Breast epithelium (tissue), 3 donors: ENCODE measurements at regions not wholly inside any gene's neighbourhood (a gene's known extent, or its start where the extent isn't known, plus 50 kb on each side); places are given as distances from the start of the nearest gene placed in this dataset.

Experiments
- CTCF ChIP-seq, 3 donors: fragments of 450-650 bp; IDR thresholded peaks; one replicate each; pipeline ENCODE4 v1.5.1; 2016 to 2017; ENCODE audit warnings: antibody characterized with exemption in 3 of 3, mild to moderate bottlenecking in 3 of 3, moderate library complexity in 3 of 3
- POLR2A ChIP-seq: fragments of 450-650 bp; IDR thresholded peaks from one replicate; pipeline ENCODE4 v1.6.1; 2016; ENCODE audit warnings: antibody characterized with exemption, mild to moderate bottlenecking, moderate library complexity
- POLR2AphosphoS5 ChIP-seq, 3 donors: sonication (generic); formaldehyde crosslinking; IDR thresholded peaks; one replicate each; pipeline ENCODE4 v1.6.1; 2017; ENCODE audit warnings: antibody characterized with exemption in 3 of 3

- no peak for TF ChIP-seq CTCF (IDR thresholded peaks at IDR 0.05)
- no peak for TF ChIP-seq POLR2A
- no peak for TF ChIP-seq POLR2AphosphoS5 (IDR thresholded peaks at IDR 0.05)
These were observed 87.6 kb upstream of the COL21A1 start for GRCh38 chr6:56334937-56335336.
